WTC11 (cell line): ENCODE measurements at regions not wholly inside any gene's neighbourhood (a gene's known extent, or its start where the extent isn't known, plus 50 kb on each side); places are given as distances from the start of the nearest gene placed in this dataset.

Source experiments
- CREB1 ChIP-seq: sonication (generic); formaldehyde crosslinking; IDR thresholded peaks from 2 replicates; pipeline ENCODE4 v1.8.0; 2023; ENCODE audit warnings: mild to moderate bottlenecking, missing genetic modification reagents
- SOX15 ChIP-seq: fragments of 250-450 bp; sonication (Bioruptor Pico); IDR thresholded peaks from 2 replicates; pipeline ENCODE4 v1.9.0; 2021; ENCODE audit warnings: mild to moderate bottlenecking
- ZNF232 ChIP-seq: sonication (generic); formaldehyde crosslinking; IDR thresholded peaks from 2 replicates; pipeline ENCODE4 v1.8.0; 2022; ENCODE audit warnings: mild to moderate bottlenecking, missing genetic modification reagents
- TF ChIP-seq, protein P1 (sequence below): fragments of 200-600 bp; IDR thresholded peaks from 2 replicates; pipeline ENCODE4 v1.8.0; 2022; ENCODE audit warnings: antibody characterized with exemption
- TF ChIP-seq, protein P2 (sequence below): sonication (generic); formaldehyde crosslinking; IDR thresholded peaks from 2 replicates; pipeline ENCODE4 v1.8.0; 2023; ENCODE audit warnings: missing genetic modification reagents
- TF ChIP-seq, protein P3 (sequence below): sonication (generic); formaldehyde crosslinking; IDR thresholded peaks from 2 replicates; pipeline ENCODE4 v1.8.0; 2023; ENCODE audit warnings: missing genetic modification reagents, mild to moderate bottlenecking, borderline replicate concordance

DNA sequence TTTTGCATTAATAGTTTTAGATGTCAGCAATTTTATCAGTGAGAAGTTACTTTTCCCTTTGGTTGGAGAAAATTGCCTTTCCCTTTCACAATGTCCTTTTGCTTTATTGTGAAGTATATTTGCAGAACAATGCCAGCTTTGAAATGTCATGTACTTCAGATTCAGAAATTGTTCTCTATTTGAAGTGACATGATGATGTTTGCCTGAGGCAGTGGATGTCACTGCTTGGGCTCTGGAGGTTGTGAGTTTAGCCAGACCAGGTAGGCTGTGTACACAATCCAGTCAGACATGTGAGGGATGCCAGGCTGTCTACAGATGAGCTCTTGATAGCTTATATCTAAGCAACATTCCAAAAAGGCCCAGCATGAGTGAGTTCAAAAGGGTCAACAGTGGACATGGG lies 451.9 kb upstream of the FBXO33 start:
- TF ChIP-seq, protein P1, sequence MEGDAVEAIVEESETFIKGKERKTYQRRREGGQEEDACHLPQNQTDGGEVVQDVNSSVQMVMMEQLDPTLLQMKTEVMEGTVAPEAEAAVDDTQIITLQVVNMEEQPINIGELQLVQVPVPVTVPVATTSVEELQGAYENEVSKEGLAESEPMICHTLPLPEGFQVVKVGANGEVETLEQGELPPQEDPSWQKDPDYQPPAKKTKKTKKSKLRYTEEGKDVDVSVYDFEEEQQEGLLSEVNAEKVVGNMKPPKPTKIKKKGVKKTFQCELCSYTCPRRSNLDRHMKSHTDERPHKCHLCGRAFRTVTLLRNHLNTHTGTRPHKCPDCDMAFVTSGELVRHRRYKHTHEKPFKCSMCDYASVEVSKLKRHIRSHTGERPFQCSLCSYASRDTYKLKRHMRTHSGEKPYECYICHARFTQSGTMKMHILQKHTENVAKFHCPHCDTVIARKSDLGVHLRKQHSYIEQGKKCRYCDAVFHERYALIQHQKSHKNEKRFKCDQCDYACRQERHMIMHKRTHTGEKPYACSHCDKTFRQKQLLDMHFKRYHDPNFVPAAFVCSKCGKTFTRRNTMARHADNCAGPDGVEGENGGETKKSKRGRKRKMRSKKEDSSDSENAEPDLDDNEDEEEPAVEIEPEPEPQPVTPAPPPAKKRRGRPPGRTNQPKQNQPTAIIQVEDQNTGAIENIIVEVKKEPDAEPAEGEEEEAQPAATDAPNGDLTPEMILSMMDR = no peak
- TF ChIP-seq CREB1 (CRISPR knock-in tag) (no peak), SOX15 (no peak), ZNF232 (CRISPR knock-in tag) (no peak)
- TF ChIP-seq, protein P2, sequence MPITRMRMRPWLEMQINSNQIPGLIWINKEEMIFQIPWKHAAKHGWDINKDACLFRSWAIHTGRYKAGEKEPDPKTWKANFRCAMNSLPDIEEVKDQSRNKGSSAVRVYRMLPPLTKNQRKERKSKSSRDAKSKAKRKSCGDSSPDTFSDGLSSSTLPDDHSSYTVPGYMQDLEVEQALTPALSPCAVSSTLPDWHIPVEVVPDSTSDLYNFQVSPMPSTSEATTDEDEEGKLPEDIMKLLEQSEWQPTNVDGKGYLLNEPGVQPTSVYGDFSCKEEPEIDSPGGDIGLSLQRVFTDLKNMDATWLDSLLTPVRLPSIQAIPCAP (CRISPR knock-in tag) = no peak
- TF ChIP-seq, protein P3, sequence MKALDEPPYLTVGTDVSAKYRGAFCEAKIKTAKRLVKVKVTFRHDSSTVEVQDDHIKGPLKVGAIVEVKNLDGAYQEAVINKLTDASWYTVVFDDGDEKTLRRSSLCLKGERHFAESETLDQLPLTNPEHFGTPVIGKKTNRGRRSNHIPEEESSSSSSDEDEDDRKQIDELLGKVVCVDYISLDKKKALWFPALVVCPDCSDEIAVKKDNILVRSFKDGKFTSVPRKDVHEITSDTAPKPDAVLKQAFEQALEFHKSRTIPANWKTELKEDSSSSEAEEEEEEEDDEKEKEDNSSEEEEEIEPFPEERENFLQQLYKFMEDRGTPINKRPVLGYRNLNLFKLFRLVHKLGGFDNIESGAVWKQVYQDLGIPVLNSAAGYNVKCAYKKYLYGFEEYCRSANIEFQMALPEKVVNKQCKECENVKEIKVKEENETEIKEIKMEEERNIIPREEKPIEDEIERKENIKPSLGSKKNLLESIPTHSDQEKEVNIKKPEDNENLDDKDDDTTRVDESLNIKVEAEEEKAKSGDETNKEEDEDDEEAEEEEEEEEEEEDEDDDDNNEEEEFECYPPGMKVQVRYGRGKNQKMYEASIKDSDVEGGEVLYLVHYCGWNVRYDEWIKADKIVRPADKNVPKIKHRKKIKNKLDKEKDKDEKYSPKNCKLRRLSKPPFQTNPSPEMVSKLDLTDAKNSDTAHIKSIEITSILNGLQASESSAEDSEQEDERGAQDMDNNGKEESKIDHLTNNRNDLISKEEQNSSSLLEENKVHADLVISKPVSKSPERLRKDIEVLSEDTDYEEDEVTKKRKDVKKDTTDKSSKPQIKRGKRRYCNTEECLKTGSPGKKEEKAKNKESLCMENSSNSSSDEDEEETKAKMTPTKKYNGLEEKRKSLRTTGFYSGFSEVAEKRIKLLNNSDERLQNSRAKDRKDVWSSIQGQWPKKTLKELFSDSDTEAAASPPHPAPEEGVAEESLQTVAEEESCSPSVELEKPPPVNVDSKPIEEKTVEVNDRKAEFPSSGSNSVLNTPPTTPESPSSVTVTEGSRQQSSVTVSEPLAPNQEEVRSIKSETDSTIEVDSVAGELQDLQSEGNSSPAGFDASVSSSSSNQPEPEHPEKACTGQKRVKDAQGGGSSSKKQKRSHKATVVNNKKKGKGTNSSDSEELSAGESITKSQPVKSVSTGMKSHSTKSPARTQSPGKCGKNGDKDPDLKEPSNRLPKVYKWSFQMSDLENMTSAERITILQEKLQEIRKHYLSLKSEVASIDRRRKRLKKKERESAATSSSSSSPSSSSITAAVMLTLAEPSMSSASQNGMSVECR (CRISPR knock-in tag) = no peak
